Left colon (tissue), 2 donors: ENCODE measurements at regions not wholly inside any gene's neighbourhood (a gene's known extent, or its start where the extent isn't known, plus 50 kb on each side); places are given as distances from the start of the nearest gene placed in this dataset.

Experiments used
- ATAC-seq: fragments of 200-7000 bp; cut with Tn5 transposase; one replicate; pipeline ENCODE4 v1.9.1; 2020; ENCODE audit warnings: mild to moderate bottlenecking, moderate library complexity
- DNase-seq, 2 donors: peaks; one replicate each; pipeline ENCODE4 v3.0.0-alpha.2; 2020
- intact Hi-C, 2 donors: fragments of 100-400 bp; cut with DNase I in 1 of 2; cut with micrococcal nuclease in 1 of 2; formaldehyde crosslinking; loops; one replicate each; pipeline versions ENCODE4 v1.11.2 to v1.14.0; 2022; cut with DNase I, micrococcal nuclease
- donor health status: DM: no; HTN: no; CAD: no.
- donor health status: DM: yes; HTN: yes; CAD: no.

DNA sequence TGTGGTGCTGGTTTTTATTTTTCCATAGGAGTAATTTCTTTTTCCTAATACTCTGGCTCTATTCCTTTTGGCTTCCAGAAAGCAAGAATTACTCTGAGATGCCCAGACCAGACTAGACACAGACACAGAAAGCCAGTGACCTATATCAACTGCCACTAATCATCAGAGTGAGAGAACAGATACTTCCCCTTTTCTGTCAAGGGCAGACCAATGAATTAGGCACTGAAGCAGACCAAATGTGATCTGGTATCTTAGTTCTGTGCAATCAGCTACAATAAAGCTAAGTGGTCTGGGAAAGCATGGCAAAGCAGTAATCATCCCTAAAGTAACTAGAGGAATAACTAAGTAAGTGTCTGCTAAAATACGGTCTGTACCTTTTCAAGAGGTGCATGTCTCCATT lies 239.1 kb downstream of the ELAVL2 start:
- intact Hi-C loops = no loop called here
- no peak for ATAC-seq
- DNase-seq = no peak

DNA sequence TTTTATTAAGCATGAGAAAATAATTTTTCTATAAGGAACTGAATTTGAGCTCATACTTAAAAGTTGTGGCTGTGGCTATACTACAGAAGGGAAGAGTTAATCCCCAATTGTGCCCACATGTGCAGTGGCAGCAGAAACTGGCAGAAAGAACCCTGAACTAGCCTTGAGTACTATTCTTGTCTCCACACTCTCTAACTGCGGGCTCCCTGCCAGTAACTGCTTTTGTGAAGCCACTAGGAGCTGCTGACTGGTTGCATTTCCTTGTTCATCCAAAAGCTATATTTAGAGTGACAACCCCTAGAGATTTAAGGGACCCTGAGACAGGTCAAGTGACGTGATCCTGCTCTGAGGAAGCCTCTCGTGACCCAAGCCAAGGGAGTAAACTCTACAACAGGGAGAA lies 238.6 kb downstream of the ELAVL2 start:
- ATAC-seq (no peak), DNase-seq (peak in 1 of 2 donors; percentile 5)
- intact Hi-C loops = no loop called here

DNA sequence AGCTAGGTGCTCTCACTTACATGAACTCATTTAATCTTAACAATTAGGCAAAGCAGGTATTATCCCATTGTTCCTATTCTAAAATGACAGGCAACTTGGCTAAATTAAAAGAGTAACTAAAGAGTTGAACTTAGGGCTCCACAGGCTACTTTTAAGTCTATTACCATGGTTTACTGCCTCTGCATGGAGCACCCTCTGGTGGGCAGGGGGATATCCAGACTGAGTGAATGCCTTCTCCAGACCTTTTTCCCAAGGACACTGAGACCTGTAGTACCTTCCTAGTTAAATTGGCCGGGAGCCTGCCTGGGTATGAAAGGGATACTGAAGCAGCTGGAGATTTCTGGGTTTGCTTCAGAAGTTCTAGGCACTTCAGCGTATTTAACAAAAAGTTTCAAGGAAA lies 238.1 kb downstream of the ELAVL2 start:
- DNase-seq (no peak), ATAC-seq (no peak)
- intact Hi-C loops = no loop called here

DNA sequence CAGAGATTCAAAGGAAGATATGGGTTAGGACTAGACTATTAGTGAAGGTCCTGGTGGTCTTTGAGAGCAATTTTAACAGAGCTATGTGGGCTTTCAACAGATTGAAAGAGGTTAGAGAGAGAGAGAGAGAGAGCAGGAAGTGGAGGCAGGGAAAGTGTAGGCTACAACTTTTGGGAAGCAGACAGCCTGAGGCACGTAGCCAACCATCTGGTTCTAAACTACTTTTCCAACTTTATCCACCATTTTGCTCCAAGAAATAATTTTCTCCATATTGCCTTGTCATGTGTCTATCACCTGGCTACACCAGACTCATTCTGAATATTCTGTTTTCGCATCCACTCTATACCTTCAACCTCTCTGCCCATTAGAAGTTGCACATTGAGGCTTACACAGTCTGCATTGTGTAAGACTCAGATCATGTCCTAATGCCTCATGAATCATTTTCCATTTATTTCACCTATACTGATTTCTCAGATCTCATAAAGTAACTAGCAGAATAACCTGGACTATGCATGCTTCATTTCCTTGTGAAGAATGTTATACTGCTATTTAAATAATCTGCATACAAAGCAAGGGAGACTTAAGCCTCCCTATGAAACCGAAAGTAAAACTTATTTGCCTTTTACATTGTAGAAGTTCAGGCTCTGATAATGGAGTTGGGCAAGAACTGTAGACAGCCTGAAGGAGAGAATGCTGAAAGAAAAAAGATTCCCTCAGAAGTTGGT lies 235.6 kb downstream of the ELAVL2 start:
- intact Hi-C loops = no loop called here
- no peak for DNase-seq
- ATAC-seq = peak; percentile 86

DNA sequence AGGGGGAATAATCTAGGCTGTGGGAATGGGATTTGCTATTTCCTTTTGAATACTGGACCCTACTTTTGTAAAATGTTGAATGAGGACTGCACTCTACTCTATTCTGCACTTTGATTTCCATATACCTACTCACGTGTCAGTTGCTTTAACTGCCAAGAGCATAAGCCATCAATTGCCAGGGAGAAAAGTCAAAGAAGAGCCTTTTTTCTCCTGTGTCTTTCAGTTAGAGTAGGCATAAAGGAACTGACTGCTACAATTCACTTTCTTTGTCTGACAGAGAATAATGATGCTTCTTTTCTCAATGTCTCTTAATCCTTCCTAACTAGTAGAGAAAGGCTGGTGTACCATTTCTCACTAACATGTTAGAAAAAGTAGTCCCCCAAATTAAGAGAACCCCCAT lies 231.6 kb downstream of the ELAVL2 start:
- DNase-seq (no peak), ATAC-seq (no peak)
- intact Hi-C loops = no loop called here

DNA sequence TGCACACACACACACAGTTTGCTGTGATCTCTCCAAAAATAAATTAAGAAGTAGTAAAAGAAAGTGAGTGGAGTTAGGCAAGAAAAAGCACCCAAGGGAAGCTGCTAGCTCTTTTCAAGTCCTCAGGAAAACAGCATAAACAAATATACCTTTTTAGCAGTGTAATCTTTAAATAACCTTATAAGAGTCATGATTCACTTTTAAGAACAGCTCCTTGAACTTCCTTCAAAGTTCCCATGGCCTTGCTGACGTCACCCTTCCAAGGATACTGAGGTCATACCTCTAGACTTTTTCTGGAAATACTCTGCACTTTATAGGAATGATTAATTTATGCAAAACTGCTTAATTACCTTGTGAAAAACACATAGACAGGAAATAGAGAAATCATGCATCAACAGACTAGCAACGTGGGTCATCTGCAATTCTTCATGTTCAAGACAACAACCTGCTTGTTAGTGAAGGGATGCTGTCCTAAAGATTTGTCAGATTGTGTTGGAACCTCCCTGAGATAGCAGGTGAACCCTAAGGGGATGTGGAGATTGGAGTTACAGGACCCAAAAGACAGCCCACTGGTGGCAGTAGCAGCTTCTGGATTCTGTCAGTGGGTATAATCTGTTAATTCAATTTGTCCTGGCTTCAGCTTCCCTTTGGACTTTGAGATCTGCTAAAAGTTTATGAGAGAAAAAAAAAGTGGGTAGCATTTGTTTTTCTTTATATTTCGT lies 229.0 kb downstream of the ELAVL2 start:
- intact Hi-C loops = no loop called here
- DNase-seq (no peak), ATAC-seq (no peak)

DNA sequence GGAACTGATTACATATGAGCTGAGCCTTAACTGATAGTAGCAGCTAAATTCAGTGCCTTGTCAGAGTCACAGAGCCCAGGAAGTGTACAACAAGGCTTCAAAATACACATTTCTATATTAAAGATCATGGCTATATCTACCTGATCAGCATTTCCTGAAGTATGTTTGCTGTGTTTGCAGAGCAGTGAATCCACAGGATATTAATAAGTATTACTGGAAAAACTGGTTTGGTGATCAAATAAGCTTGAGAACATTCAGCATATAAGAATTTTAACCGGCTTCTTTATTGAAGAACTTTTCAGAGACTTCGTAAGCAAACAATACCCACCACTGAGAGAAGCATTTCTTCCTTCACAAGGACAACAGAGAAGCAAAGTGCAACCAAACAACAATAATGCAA lies 227.0 kb downstream of the ELAVL2 start:
- ATAC-seq = no peak
- no peak for DNase-seq
- intact Hi-C loops = no loop called here

DNA sequence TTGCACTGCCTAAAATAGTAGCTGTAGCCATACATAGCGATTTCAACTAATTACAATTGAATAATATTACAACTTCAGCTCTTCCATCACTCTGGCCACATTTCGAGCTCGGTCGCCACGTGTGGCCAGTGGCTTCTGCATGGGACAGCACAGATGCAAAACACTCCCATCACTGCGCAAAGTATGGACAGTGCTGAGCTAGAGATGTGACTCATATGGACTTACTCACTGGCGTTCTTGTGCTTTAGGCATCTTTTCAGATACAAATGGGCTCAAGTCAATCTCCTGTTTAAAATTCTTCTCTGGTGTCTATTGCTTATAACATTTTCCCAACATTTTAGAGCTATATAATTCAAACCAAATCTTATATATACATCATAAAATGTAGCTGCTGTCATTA lies 222.7 kb downstream of the ELAVL2 start:
- ATAC-seq (no peak), DNase-seq (no peak)
- intact Hi-C loops = no loop called here

DNA sequence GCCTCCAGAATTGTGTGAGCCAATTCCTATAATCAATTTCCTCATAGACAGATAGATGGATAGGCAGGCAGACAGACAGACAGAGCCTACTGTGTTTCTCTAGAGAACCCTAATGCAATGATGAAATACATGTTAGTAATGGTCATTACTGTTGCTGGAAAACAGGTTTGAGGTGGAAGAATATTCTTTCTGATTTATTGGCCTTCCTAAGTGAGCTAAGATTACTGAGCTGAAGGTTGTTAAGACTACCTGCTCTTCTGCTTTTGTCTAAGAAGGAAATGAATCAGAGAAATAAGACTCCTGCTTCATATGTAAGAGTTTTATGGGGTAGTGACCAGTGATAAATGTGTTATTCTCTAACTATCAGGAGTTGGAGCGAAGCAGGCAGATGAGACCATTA lies 219.9 kb downstream of the ELAVL2 start:
- DNase-seq (no peak), ATAC-seq (no peak)
- intact Hi-C loops = no loop called here

DNA sequence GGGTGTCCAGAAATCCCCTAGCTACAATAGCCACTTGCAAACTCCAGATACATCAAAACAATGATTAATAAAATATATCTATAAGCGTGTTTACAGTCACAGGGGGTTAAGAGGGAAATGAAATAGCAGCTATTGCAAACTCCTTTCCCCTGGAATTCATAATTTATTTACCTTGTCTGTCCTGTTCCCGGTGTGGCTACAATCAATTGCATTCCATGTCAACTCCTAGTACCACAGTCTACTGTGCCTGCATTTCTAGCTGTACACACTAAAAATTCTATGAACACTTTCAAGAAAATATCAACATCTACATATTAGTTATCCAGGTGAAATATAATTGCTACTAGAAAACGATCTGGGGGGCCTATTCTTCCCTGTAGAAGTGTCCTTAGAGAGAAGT lies 217.6 kb downstream of the ELAVL2 start:
- DNase-seq (no peak), ATAC-seq (no peak)
- intact Hi-C loops = no loop called here

DNA sequence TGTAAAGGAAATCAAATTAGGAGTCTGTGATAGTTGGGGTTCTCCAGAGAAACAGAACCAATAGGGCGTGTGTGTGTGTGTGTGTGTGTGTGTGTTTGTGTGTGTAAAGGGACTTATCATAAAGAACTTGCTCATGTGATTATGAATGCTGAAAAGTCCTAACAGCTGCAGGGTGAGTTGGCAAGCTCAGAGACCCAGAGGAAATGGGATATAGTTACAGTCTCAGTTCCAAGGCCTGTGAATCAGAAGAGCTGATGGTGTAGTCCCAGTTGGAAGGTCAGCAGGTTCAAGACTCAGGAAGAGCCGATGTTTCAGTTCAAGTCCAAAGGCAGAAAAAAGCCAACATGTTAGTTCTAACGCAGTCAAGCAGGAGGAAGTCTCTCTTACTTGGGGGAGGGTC lies 214.2 kb downstream of the ELAVL2 start:
- intact Hi-C loops = no loop called here
- DNase-seq = no peak
- no peak for ATAC-seq

DNA sequence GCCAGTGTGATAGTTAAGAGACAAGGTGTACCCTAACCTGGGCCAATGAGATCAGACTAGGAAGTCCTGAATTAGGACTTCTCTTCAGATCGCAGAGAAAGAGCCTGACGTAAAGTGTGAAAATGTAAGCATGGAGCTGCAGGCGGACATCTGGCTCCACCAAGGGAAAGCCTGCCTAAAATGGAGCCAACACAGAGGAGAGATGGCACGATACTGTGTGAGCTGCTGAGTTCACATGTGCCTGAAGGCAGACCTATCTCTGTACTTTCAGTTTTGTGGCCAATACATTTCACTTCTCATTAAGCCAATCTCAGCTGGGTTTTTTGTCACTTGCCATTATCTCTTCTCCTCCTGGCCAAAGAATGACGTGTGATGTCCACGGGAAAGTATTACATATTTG lies 210.5 kb downstream of the ELAVL2 start:
- no peak for DNase-seq
- intact Hi-C loops = no loop called here
- no peak for ATAC-seq

DNA sequence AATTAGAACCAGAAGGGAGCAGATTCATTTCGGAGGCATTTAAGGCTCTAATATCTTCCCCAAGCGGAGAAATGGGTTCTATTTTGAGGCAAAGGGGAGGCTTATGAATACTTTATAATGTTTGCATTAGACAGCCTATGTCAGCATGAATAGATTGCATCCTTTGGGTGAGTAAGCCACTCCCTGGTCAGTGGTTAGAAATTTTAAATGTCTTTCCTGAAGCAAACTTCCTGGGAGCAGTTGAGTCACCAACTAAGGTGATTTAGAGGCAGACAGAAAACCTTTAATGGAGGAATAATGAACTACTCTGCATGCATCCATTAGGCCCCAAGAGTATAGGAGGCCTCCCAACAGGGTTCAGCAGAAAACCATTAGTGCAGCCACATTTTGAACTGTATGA lies 204.9 kb downstream of the ELAVL2 start:
- DNase-seq = no peak
- no peak for ATAC-seq
- intact Hi-C loops = no loop called here

DNA sequence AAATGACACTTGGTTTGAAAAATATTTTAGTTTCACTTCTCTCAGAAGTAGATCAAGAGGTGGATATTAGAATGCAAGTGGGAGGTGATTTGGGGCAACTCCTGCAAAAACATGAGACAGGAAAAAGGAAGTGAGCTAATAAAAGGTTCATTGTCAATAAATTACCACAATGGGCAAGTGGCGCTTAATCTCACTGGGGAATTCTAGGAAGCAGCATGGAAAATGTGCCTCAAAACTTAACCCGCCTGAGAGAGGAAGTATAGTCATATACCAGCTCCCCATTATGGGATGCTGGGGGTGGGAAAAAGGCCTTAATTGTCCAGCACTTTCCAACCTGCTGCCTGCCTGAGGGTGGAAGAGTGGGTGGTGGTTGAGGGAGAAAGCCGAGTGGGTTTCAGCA lies 204.1 kb downstream of the ELAVL2 start:
- DNase-seq (no peak), ATAC-seq (no peak)

DNA sequence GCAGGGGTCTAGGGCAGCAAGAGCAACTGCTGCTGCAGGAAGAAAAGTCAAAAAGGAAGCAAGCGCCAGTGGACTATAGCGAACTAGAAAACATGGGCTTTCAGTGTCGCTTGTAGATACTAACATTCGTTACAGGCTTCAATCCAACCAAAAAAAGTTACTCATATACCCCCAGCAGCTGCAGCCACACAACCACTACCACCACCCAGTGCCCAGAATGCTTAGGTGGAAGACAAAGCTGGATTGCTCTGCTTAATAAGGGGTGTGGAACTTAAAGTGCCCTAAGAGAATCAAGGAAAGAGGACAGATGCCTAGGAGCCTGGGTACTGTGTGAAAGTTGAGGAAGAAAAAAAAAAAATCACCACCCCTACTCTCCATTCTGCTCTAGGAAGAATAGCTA lies 203.6 kb downstream of the ELAVL2 start:
- intact Hi-C loops = no loop called here
- ATAC-seq = no peak
- no peak for DNase-seq

More for the DNA sequence above, 204.1 kb downstream of the ELAVL2 start:
- intact Hi-C loops = no loop called here

DNA sequence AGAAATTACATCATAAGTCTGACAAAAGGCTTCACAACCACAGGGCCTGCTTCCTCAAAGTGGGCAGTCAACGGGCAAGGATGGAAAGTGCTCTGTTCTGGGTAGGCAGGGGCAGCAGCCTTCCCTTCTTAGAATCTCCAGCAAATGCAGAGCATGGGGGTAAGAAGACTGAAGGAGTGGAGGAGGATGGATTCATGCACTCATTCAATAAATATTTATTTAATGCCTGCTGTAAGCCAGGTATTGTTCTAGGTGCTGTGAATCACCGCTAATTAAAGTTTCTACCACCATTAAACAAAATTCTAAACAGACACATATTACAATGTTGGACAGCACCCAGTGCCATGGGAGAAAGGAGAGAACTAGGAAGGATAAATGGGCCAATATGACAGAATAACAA lies 195.6 kb downstream of the ELAVL2 start:
- intact Hi-C loops = loop anchor here in 1 of 2 donors (10.0 kb wide), 1 partner anchor 64 kb away; no protein-coding TSS in a partner anchor
- DNase-seq = no peak
- ATAC-seq = no peak

DNA sequence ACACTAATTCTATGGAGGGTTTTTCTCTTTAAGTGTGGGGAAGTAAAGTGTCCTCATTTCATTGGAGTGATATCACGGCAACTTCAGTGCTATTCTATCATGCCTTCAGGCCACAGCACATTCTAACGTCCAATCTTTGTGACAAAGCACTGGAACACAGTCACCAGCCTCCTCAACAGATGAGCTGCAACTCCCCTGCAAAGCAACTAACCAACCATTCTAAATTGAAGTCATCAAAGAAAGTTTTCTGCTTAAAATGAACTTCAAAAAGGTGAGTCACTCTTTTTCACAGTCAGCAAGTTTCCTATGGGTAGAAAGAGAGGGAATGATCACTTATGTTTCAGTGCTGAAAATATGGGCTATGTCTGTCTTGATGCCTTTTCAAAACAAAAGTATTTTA lies 190.8 kb downstream of the ELAVL2 start:
- intact Hi-C loops = loop anchor here in 1 of 2 donors (10.0 kb wide), 1 partner anchor 60 kb away; no protein-coding TSS in a partner anchor
- ATAC-seq (no peak), DNase-seq (no peak)

DNA sequence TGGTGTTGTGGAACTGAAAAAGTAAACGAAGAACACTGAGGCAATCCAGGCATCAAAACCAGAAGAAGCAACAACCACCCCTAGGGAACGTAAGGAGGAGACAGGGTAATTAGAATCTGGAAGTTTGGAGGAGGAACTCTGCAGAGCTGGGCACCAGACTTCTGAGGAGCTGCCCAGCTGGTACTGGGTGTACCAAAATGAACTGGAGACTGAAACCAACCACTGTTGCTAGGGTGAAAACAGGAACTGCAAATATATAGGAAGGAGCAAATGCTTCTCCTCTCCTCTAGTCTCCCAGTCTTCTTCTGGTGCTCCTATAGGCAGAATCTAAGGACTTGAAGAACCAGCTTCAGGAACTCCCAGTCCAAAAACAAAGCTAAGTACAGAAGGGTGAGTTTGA lies 189.8 kb downstream of the ELAVL2 start:
- no peak for ATAC-seq
- intact Hi-C loops = loop anchor here in 1 of 2 donors (10.0 kb wide), 1 partner anchor 59 kb away; no protein-coding TSS in a partner anchor

DNA sequence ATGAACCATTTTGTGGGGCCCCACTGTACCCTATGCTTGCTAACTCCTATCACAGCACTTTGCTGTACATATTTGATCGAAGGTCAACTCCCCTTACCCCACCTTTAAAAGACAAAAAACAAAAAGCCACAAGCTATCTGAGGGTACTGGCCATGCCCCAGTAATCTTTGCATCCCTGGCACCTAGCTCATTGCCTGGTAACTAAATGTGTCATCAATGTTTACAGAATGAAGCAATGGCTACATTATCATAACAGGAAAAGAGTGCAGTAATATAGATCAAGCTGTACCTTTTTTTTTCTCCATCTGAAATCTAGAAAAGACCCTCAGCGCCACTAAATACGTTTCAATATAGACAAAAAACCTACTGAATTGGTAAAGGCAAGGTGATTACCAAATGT lies 188.0 kb downstream of the ELAVL2 start:
- no peak for DNase-seq
- intact Hi-C loops = loop anchor here in 1 of 2 donors (10.0 kb wide), 1 partner anchor 57 kb away; no protein-coding TSS in a partner anchor
- ATAC-seq = no peak

More for the DNA sequence above, 189.8 kb downstream of the ELAVL2 start:
- DNase-seq = no peak

DNA sequence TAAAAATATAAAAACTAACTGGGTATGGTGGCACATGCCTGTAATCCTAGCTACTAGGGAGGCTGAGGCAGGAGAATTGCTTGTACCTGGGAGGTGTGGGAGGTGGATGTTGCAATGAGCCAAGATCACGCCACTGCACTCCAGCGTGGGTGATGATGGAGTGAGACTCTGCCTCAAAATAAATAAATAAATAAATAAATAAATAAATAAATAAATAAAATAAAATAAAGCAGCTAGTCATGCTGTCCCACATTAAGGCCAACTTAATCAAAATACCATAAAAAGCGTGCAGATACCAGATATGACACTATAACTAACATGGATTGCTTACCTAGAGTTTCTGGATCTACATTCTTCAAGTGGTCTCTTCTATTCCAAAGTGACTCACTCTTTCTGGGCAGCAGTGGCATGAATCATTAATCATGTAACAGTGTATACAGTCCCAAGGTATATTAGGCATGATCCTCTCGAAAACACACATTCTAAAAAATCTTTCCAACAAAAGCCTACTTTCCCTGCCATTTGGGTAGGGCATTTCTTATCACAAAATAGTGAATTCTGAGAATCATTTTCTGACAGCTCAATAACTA lies 187.1 kb downstream of the ELAVL2 start:
- DNase-seq = no peak
- no peak for ATAC-seq
- intact Hi-C loops = loop anchor here in 1 of 2 donors (10.0 kb wide), 1 partner anchor 56 kb away; no protein-coding TSS in a partner anchor
